Right cardiac atrium (tissue), 5 donors: ENCODE measurements at regions not wholly inside any gene's neighbourhood (a gene's known extent, or its start where the extent isn't known, plus 50 kb on each side); places are given as distances from the start of the nearest gene placed in this dataset.
"Not testable (repeated sequence)": the region's sequence is repeated elsewhere in the genome, so short reads cannot be mapped to it uniquely, and the experiment has no call there.

Source experiments
- ATAC-seq, 2 donors: fragments of 200-7000 bp; cut with Tn5 transposase; one replicate each; pipeline versions ENCODE4 v1.8.0 to v1.9.1; 2020; ENCODE audit warnings: moderate library complexity in 2 of 2, mild to moderate bottlenecking in 1 of 2
- DNase-seq, 3 donors: peaks; one replicate each; pipeline ENCODE4 v3.0.0-alpha.2; 2020
- H3K27ac ChIP-seq: one replicate; pipeline ENCODE4 v1.5.1; 2013; ENCODE audit warnings: mild to moderate bottlenecking, low read length, control low read depth, moderate library complexity
- H3K27me3 ChIP-seq: one replicate; pipeline ENCODE4 v1.6.1; 2013; ENCODE audit not compliant: control insufficient read depth, insufficient read depth
- H3K4me1 ChIP-seq: one replicate; pipeline ENCODE4 v1.6.1; 2013; ENCODE audit warnings: low read length; ENCODE audit not compliant: control insufficient read depth, insufficient read depth
- H3K4me3 ChIP-seq: one replicate; pipeline ENCODE4 v1.5.1; 2013; ENCODE audit warnings: low read length, control low read depth
- H3K9me3 ChIP-seq: one replicate; pipeline ENCODE4 v1.6.1; 2013; ENCODE audit warnings: low read length; ENCODE audit not compliant: control insufficient read depth
- WGBS: extraction: QIAGEN DNeasy Blood & Tissue Kit; methylation state at CpG from one replicate; pipeline ENCODE4 v1.1.7; 2013; 5-methylcytosine and 5-hydroxymethylcytosine counted together
- intact Hi-C, 4 donors: fragments of 100-400 bp; cut with DNase I; formaldehyde crosslinking; loops; one replicate each; pipeline versions ENCODE4 v1.11.0 to v1.14.0; 2022 to 2023
- donor health status: healthy with polysubstance abuse.
- donor health status: DM: no; HTN: yes; CAD: no.
- donor health status: DM: no; HTN: no; CAD: no.
- donor health status: DM: no; HTN: yes; CAD: no; lungs with severe emphysema.
- donor health status: DM: yes; HTN: yes; CAD: no.

GRCh38 chr15:20243486-20244240 is 297.9 kb downstream of the GOLGA6L6 start:
- WGBS = 68% methylated on average over 12 of the region's 12 CpGs
- H3K4me3 ChIP-seq, intact Hi-C loops, H3K27me3 ChIP-seq, H3K27ac ChIP-seq, ATAC-seq, DNase-seq, H3K9me3 ChIP-seq, H3K4me1 ChIP-seq: not testable (repeated sequence)

- H3K27me3 ChIP-seq, H3K9me3 ChIP-seq, DNase-seq, ATAC-seq, H3K27ac ChIP-seq, H3K4me1 ChIP-seq, intact Hi-C loops, H3K4me3 ChIP-seq: not testable (repeated sequence)
- WGBS = 79% methylated on average over 14 of the region's 14 CpGs
Measured at GRCh38 chr15:20240366-20240917, 301.2 kb downstream of the GOLGA6L6 start.

GRCh38 chr15:20239186-20239585 is 302.4 kb downstream of the GOLGA6L6 start:
- not testable (repeated sequence) for H3K27me3 ChIP-seq, ATAC-seq
- 72% methylated on average over 4 of the region's 4 CpGs for WGBS

GRCh38 chr15:20237256-20238020 is 304.2 kb downstream of the GOLGA6L6 start:
- H3K27ac ChIP-seq, ATAC-seq, H3K4me3 ChIP-seq, H3K9me3 ChIP-seq, H3K4me1 ChIP-seq, H3K27me3 ChIP-seq: not testable (repeated sequence)
- DNase-seq = peak in 1 of 3 donors; percentile 40
- intact Hi-C loops = loop anchor here in 1 of 4 donors (10.0 kb wide), 1 partner anchor 47 kb away; no protein-coding TSS in a partner anchor
- WGBS = 65% methylated on average over 13 of the region's 13 CpGs

More at GRCh38 chr15:20239186-20239585, 302.4 kb downstream of the GOLGA6L6 start:
- not testable (repeated sequence) for DNase-seq, H3K4me3 ChIP-seq, H3K27ac ChIP-seq, H3K4me1 ChIP-seq, H3K9me3 ChIP-seq
- intact Hi-C loops = loop anchor here in 1 of 4 donors (10.0 kb wide), 1 partner anchor 46 kb away; no protein-coding TSS in a partner anchor

- H3K4me1 ChIP-seq, H3K9me3 ChIP-seq, DNase-seq, ATAC-seq, H3K27ac ChIP-seq, H3K27me3 ChIP-seq, H3K4me3 ChIP-seq: not testable (repeated sequence)
- intact Hi-C loops = loop anchor here in 1 of 4 donors (10.0 kb wide), 1 partner anchor 49 kb away; no protein-coding TSS in a partner anchor
- 73% methylated on average over 6 of the region's 6 CpGs for WGBS
Measured at GRCh38 chr15:20235728-20236127, 305.9 kb downstream of the GOLGA6L6 start.

GRCh38 chr15:20234006-20234540 is 307.5 kb downstream of the GOLGA6L6 start:
- 72% methylated on average over 12 of the region's 12 CpGs for WGBS
- intact Hi-C loops = loop anchor here in 1 of 4 donors (10.0 kb wide), 1 partner anchor 51 kb away; no protein-coding TSS in a partner anchor
- H3K4me1 ChIP-seq, H3K9me3 ChIP-seq, H3K27ac ChIP-seq, H3K4me3 ChIP-seq, H3K27me3 ChIP-seq, ATAC-seq: not testable (repeated sequence)
- DNase-seq = peak in 1 of 3 donors; percentile 18

- not testable (repeated sequence) for DNase-seq, H3K4me1 ChIP-seq, H3K9me3 ChIP-seq, ATAC-seq, H3K4me3 ChIP-seq, H3K27me3 ChIP-seq, H3K27ac ChIP-seq
- intact Hi-C loops = loop anchor here in 1 of 4 donors (10.0 kb wide), 1 partner anchor 52 kb away; no protein-coding TSS in a partner anchor
- WGBS = 61% methylated on average over 5 of the region's 5 CpGs
Measured at GRCh38 chr15:20232457-20232856, 309.1 kb downstream of the GOLGA6L6 start.

GRCh38 chr15:20230656-20231055 is 310.9 kb downstream of the GOLGA6L6 start:
- intact Hi-C loops = loop anchor here in 1 of 4 donors (10.0 kb wide), 1 partner anchor 54 kb away; no protein-coding TSS in a partner anchor
- H3K27me3 ChIP-seq, H3K4me1 ChIP-seq, H3K4me3 ChIP-seq, DNase-seq, H3K9me3 ChIP-seq, H3K27ac ChIP-seq, ATAC-seq: not testable (repeated sequence)
- WGBS = 65% methylated on average over 3 of the region's 3 CpGs

GRCh38 chr15:20228791-20229190 is 312.8 kb downstream of the GOLGA6L6 start:
- DNase-seq, ATAC-seq, intact Hi-C loops, H3K27ac ChIP-seq, H3K4me1 ChIP-seq, H3K9me3 ChIP-seq, H3K27me3 ChIP-seq, H3K4me3 ChIP-seq: not testable (repeated sequence)
- 74% methylated on average over 8 of the region's 8 CpGs for WGBS

GRCh38 chr15:20227119-20227853 is 314.3 kb downstream of the GOLGA6L6 start:
- H3K27ac ChIP-seq, H3K27me3 ChIP-seq, H3K4me1 ChIP-seq, intact Hi-C loops, H3K9me3 ChIP-seq, H3K4me3 ChIP-seq: not testable (repeated sequence)
- ATAC-seq = peak in 1 of 2 donors; percentile 79
- WGBS = 21% methylated on average over 1 of the region's 1 CpG
- peak in 1 of 3 donors; percentile 50 for DNase-seq
